Endothelial cell of umbilical vein (primary cell): ENCODE measurements at regions not wholly inside any gene's neighbourhood (a gene's known extent, or its start where the extent isn't known, plus 50 kb on each side); places are given as distances from the start of the nearest gene placed in this dataset.

Experiments
- BruUV-seq: library from RNA; stranded (reverse); fragments of 400-500 nt; replicated peaks from 2 replicates; lab custom pipeline; 2021; lab: Mats Ljungman, UMichigan
- CTCF ChIA-PET: fragments of 300-600, 350-600 bp; sonication (Branson Sonifier 250); formaldehyde crosslinking; loops from one replicate; lab custom pipeline; 2021; ENCODE audit warnings: antibody characterized with exemption, inconsistent platforms; lab: Charles Lee
- POLR2A ChIA-PET: fragments of 300-600, 350-600 bp; sonication (Branson Sonifier 250); formaldehyde crosslinking; loops from one replicate; lab custom pipeline; 2021; ENCODE audit warnings: antibody characterized with exemption, inconsistent platforms; lab: Charles Lee
- DNase-seq: peaks from one replicate; pipeline ENCODE4 v3.0.0-alpha.2; 2011; ENCODE audit warnings: low read depth, low spot score
- FAIRE-seq: peaks from 2 replicates; lab custom pipeline; 2011; peaks lifted over from hg19 to GRCh38; lab: Jason Lieb, UNC
- H2AFZ ChIP-seq: 2 replicates; pipeline ENCODE4 v1.6.0; 2012; ENCODE audit warnings: low read depth, low read length, control low read depth, inconsistent platforms
- H3K27ac ChIP-seq: 2 replicates; pipeline ENCODE4 v1.5.1; 2011; ENCODE audit warnings: low read depth, mild to moderate bottlenecking, control low read depth, low read length, moderate library complexity; ENCODE audit not compliant: insufficient read depth
- H3K27me3 ChIP-seq, 2 experiments: 2 replicates each; pipeline versions ENCODE4 v1.6.0 to v1.6.1; 2011; ENCODE audit warnings: low read length in 2 of 2, mixed read lengths in 1 of 2; ENCODE audit not compliant: control insufficient read depth in 2 of 2, insufficient read depth in 2 of 2
- H3K36me3 ChIP-seq, 2 experiments: 2 replicates in 1 of 2; 3 replicates in 1 of 2; pipeline ENCODE4 v1.5.1; 2011; ENCODE audit warnings: low read length in 2 of 2, mild to moderate bottlenecking in 1 of 2, moderate library complexity in 1 of 2; ENCODE audit not compliant: control insufficient read depth in 2 of 2, insufficient read depth in 2 of 2; ENCODE audit errors: extremely low read depth in 1 of 2
- H3K4me1 ChIP-seq: 3 replicates; pipeline ENCODE4 v1.5.1; 2011; ENCODE audit warnings: mild to moderate bottlenecking, low read length; ENCODE audit not compliant: control insufficient read depth, insufficient read depth; ENCODE audit errors: extremely low read depth
- H3K4me2 ChIP-seq: 2 replicates; pipeline ENCODE4 v1.6.1; 2011; ENCODE audit warnings: low read length, control low read depth, mixed read lengths; ENCODE audit not compliant: insufficient read depth
- H3K4me3 ChIP-seq, 3 experiments: fragments of 200-600 bp in 1 of 3; sonication (generic), shearing (Covaris generic) in 1 of 3; replicated peaks in 1 of 3; 2 replicates each; pipeline ENCODE4 v1.5.1; 2011 to 2016; ENCODE audit warnings: control low read depth in 3 of 3, low read length in 3 of 3, mild to moderate bottlenecking in 2 of 3, inconsistent platforms in 1 of 3, low read depth in 1 of 3, moderate library complexity in 1 of 3; ENCODE audit not compliant: insufficient read depth in 1 of 3
- H3K79me2 ChIP-seq: 2 replicates; pipeline ENCODE4 v1.6.0; 2012; ENCODE audit warnings: low read length, inconsistent platforms; ENCODE audit not compliant: control insufficient read depth, insufficient read depth
- H3K9ac ChIP-seq: replicated peaks from 2 replicates; pipeline ENCODE3; 2011; ENCODE audit warnings: low read length, control low read depth; ENCODE audit not compliant: insufficient read depth; ENCODE audit errors: extremely low read depth
- H3K9me1 ChIP-seq: replicated peaks from 3 replicates; pipeline ENCODE4 v1.6.0; 2011; ENCODE audit warnings: mild to moderate bottlenecking, low read length; ENCODE audit not compliant: control insufficient read depth, insufficient read depth; ENCODE audit errors: extremely low read depth
- H3K9me3 ChIP-seq: replicated peaks from 2 replicates; pipeline ENCODE4 v1.5.1; 2012; ENCODE audit warnings: low read length, inconsistent platforms; ENCODE audit not compliant: control insufficient read depth, insufficient read depth
- H4K20me1 ChIP-seq: replicated peaks from 2 replicates; pipeline ENCODE3; 2011; ENCODE audit warnings: mild to moderate bottlenecking, low read length; ENCODE audit not compliant: control insufficient read depth, insufficient read depth; ENCODE audit errors: extremely low read depth
- CTCF ChIP-seq, 2 donors: IDR thresholded peaks; 1 replicate in 1 of 2; 2 replicates in 1 of 2; pipeline ENCODE4 v1.5.1; 2011; ENCODE audit warnings: low read length in 2 of 2, mild to moderate bottlenecking in 2 of 2, moderate library complexity in 2 of 2, control low read depth in 1 of 2, inconsistent platforms in 1 of 2, low read depth in 1 of 2; ENCODE audit not compliant: insufficient read depth in 1 of 2; ENCODE audit errors: extremely low read depth in 1 of 2
- EZH2 ChIP-seq: IDR thresholded peaks from 2 replicates; pipeline ENCODE4 v1.6.1; 2012; ENCODE audit warnings: borderline replicate concordance, low read depth, mild to moderate bottlenecking, moderate library complexity, low read length, inconsistent platforms; ENCODE audit not compliant: severe bottlenecking
- FOS ChIP-seq: IDR thresholded peaks from 2 replicates; pipeline ENCODE4 v1.6.1; 2011; ENCODE audit warnings: mild to moderate bottlenecking, low read length, moderate library complexity, borderline replicate concordance; ENCODE audit not compliant: insufficient read depth
- GATA2 ChIP-seq: IDR thresholded peaks from 2 replicates; pipeline ENCODE4 v1.7.0; 2011; ENCODE audit warnings: low read depth, mild to moderate bottlenecking, moderate library complexity, mixed read lengths, low read length; ENCODE audit not compliant: insufficient read length, insufficient read depth
- JUN ChIP-seq: IDR thresholded peaks from 2 replicates; pipeline ENCODE4 v1.6.1; 2011; ENCODE audit warnings: borderline replicate concordance, low read depth; ENCODE audit not compliant: insufficient read length, insufficient read depth
- MAX ChIP-seq: IDR thresholded peaks from 2 replicates; pipeline ENCODE4 v1.6.1; 2011; ENCODE audit not compliant: insufficient read depth, insufficient read length
- MYC ChIP-seq: IDR thresholded peaks from one replicate; pipeline ENCODE4 v1.6.1; 2011; ENCODE audit warnings: mild to moderate bottlenecking, low read depth, low read length
- POLR2A ChIP-seq: IDR thresholded peaks from 2 replicates; pipeline ENCODE4 v1.6.1; 2012; ENCODE audit warnings: low read depth, mild to moderate bottlenecking, control low read depth, low read length
- POLR2AphosphoS5 ChIP-seq: IDR thresholded peaks from 2 replicates; pipeline ENCODE4 v1.6.1; 2012; ENCODE audit warnings: low read depth, mild to moderate bottlenecking, control low read depth, low read length, moderate library complexity; ENCODE audit not compliant: insufficient read depth
- dilution Hi-C: fragments of 300-500 bp; cut with MboI; formaldehyde crosslinking; loops from one replicate; pipeline ENCODE4 v1.15.0; 2019; ENCODE audit warnings: low sequenced_read_pairs; ENCODE audit not compliant: extremely low pct_ligation_motif_present
- intact Hi-C: fragments of 100-400 bp; cut with micrococcal nuclease; formaldehyde crosslinking; loops from one replicate; pipeline ENCODE4 v1.10.0; 2022

DNA sequence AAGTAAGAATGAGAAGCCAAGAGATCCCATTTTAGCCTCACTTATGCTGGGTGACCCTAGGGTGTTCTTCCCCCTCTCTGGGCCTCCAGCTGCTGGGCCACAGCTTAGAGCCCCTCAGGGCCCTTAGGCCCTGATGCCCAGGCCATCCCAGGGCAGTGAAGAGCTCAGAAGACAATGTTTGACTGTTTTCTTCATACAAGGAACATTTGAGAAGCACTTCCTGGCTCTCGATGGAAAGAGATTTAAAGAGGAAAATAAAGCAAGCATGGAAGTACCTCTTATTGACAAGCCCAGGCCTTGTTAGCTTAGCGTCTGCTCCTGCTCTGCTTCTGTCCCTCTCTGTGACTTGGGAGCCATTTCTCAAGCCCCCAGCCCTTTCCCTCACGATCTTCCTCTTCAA, 165.9 kb upstream of the SMIM23 start:
- ChIA-PET CTCF (interaction anchor here (1.5 kb wide), 1 partner anchor 10 kb away, joined by 4 read pairs; no protein-coding TSS in a partner anchor), POLR2A (no interaction called here)
- Histone ChIP-seq H3K4me3 (no peak overlapping the region), H3K36me3 (no peaks in the 10 kb centered on the region), H2AFZ (no peak overlapping the region), H3K9ac (no peak overlapping the region), H3K79me2 (no peaks in the 10 kb centered on the region), H3K27me3 (peaks cover 0 to 4% of the 10 kb centered on the region in 2 experiments), H4K20me1 (no peaks in the 10 kb centered on the region), H3K4me2 (no peak overlapping the region), H3K9me1 (no peaks in the 10 kb centered on the region), H3K9me3 (no peaks in the 10 kb centered on the region), H3K27ac (no peak overlapping the region), H3K4me1 (no peaks in the 10 kb centered on the region)
- no peak for TF ChIP-seq GATA2
- no peak for TF ChIP-seq POLR2AphosphoS5
- no peak for TF ChIP-seq JUN
- no peak for TF ChIP-seq CTCF (IDR thresholded peaks at IDR 0.05; ENCODE audit: extremely low read depth in 1 of 2, insufficient read depth in 1 of 2, low read depth in 1 of 2, low read length in 2 of 2)
- no peak for TF ChIP-seq FOS
- no peak for TF ChIP-seq MYC
- TF ChIP-seq POLR2A = no peak
- TF ChIP-seq EZH2 = no peak
- no peak for TF ChIP-seq MAX
- FAIRE-seq (no peak), DNase-seq (no peak)
- BruUV-seq = no TSS peak
- dilution Hi-C loops (no loop called here), intact Hi-C loops (no loop called here)
